GM10847 (cell line): ENCODE measurements at regions not wholly inside any gene's neighbourhood (a gene's known extent, or its start where the extent isn't known, plus 50 kb on each side); places are given as distances from the start of the nearest gene placed in this dataset.

ENCODE experiments used
- POLR2A ChIP-seq: IDR thresholded peaks from 2 replicates; pipeline ENCODE4 v1.6.1; 2011; ENCODE audit not compliant: insufficient read length; ENCODE audit errors: extremely low read depth

DNA sequence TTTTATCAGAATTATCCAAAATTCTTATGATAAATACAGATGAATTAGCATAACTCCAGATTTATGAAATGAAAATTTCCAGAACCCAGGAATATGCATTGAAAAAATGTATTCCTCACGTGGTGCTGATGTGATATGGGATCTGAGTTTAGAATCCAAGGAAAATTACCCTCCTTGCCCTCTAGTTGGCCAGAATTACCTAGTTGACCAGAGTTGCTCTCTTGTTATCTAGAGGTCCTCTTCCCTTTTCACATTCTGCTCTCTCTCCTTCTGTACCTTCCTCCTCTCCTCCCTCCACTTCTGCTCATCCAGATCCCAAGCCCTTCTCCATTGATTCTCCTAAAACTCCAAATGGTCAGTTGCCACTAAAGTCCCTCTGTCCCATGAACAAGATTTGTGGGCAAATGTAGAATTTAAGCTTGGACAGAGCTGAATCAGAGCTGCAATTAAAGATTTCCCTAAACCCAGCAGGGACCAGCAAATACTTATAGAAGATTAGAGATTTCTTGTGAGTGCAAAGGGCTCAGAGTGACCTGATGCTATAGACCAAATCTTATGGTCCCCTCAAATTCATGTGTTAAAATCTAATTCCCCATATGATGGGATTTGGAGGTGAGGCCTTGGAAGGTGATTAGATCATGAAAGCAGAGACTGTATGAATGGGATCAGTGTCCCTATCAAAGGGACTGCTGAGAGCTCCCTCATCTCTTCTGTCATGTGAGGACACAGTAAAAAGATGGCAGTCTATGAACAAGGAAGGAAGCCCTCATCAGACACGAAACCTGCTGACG lies 103.2 kb upstream of the IGLL5 start:
- no peak for TF ChIP-seq POLR2A

DNA sequence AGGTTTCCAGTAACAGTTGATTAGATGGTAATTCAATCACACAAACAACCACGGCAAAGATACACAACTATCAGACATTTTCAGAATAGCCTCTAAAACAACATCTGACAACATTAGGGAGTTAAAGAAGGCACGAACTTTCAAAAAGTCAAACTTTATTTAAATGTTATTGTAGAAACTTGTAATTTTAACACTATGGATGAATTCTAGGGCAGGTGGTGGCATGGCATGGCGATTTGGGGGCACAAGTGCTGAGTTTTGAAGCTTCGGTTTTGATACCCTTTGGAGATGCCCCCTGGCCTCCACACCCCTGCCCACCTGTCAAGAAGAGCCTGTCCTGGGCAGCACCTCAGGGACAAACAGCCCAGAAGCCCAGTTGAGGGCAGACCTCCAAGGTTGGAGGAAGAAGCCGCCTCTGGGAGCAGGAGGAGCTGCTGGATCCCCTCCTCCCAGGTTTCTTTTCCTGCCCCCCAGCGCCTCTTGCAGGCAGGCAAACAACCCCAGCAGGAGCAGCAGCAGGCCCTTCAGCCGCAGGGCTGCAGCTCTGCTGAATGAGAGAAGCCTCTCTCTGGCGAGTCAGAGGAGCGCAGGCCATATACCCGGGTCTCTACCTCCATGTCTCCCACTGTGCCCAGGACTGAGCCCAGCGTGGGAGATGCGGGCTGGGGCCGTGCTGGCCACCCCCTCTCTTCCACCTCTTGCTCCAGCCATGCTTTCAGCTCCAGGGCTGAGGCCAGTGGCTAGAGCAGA lies 102.1 kb upstream of the IGLL5 start:
- TF ChIP-seq POLR2A = no peak

DNA sequence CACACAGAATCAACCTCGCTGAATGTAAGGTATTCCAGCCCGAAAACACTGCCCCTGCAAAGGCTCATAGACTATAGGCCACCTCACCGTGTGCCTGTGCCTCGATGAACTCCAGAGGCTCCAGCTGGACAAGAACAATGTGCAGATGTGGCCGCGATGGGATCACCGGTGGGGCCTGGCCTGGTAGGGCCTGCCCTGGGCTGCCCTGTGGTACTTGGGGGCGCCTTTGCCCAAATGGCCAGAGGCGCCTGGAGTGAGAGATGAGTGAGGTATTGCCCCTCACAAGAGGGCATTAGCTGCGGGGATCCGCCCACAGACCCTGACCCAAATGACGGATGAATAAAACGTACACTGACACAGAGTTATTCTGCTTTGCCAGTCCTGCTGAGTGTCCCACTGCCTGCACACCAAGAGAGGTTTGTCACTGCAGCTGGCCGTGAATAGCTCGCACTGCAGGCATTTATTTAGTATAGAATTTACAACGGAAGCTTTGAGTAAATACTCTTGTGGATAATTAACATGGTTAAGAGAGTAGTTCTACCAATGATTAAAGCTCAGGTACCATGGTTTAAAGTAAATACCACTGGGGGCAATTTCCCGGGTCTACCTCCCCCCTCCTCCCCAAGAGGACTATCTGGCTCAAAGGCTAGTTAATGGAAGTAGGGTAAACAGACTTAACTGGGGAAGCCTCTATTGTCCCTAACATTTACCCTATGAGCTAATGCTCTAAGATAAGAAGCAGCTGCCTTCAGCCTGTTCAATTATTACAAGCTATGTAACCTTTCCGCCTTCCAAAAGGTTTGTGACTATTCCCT lies 101.1 kb upstream of the IGLL5 start:
- no peak for TF ChIP-seq POLR2A

DNA sequence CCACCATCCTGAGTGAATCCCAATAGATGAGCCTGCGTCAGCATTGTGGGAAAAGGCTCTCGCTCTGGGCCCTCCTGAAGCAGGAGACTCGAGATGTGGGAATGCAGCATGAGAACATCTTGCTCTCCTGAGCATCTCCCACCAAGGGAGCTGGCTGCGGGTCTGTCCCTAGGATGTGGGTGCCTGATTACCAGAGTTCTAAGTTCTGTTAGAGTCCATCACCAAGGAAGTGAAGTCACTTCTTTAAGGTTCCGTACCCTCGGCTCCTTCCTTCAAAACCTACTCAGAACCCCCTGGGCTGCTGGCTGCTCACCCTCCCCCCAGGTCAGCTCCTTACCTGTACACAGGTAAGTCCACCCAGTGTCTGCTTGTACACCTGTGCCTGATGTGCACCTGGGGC lies 100.5 kb upstream of the IGLL5 start:
- no peak for TF ChIP-seq POLR2A

DNA sequence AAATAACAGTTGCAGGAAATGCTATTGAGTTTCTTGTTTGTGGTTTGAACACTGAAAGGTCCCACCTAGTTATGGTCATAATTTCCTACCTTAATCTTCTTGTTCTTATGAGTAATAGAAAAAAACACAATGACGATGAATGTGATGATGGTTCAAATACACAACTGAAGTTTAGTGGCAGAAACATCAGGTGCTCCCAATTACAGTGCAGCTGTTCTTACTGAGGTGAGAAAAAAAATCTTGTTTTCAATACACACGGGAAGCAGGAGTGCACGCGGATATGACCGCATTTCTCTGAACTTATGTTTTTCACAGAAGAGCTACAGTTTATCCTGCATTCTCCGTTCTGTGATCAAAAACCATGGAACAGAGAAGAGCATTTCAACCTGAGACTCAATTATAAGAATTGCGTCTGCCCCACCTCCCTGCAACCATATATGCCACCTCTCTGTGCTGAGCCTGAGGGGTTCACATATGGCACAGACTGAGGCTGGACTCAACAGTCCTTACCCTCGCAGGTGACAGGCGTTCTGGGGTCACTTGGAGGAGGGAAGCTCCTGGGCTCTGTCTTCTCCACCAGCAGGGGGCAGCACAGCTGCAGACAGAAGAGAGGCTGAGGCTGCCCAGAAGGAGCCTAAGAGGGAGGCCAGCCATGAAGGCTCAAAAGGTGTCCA lies 99.7 kb upstream of the IGLL5 start:
- no peak for TF ChIP-seq POLR2A

DNA sequence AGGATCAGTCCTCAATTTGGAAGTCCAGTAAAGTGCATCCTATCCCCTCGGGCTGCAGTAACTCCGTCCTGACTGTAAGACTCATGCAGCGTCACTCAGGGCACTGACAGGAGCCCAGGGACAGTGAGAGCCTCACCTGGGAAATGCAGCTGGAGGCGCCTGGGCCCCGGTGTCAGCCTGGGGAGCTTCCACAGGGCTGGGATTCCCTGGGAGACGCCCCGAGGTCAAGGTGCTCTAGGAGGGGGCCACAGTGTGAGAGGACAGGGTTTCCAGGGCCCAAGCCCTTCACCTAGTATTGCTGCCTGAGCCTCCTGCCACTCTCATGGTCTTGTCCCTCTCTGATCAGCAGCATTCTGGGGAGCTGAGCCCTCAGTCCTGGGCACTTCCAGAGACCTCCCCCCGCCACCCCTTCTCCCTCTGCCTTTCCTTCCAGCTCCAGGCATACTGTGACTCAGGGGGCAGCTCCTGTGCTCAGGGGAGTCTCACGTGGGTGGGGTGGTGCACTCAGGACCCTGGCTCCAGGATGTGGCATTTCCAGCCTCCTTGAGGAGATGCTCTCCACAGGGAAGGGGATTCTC lies 99.1 kb upstream of the IGLL5 start:
- no peak for TF ChIP-seq POLR2A

DNA sequence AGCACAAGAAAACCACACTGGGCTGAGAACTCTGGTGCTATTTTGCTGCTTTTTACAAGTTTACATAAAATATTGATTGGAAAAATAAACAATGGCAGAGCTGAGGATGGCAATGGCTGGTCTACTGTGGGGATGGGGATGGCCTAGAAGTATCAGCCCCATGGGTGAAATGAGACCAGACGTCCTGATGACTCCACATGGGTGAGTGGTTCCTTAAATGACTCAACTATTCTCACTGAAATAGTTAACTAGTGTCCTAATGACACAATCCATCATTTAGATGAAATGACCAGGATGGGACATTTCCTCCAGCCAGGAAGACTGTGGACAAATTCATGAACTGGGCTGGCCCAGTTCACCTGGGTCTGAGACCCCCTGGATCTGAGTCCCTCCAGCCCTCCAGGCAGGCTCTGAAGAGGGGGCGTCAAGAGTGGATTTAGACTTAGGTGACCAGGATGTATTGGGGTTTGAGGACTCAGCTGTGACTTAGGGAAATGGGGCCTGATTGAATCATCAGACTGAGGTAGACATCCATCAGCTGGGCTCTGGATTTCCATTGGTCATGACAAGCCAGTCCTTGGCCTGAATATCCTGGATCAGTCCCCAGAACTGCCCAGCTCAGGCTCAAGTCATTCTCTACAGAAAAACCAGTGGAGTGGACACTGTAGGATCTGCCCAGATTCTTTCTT lies 98.2 kb upstream of the IGLL5 start:
- TF ChIP-seq POLR2A = no peak

DNA sequence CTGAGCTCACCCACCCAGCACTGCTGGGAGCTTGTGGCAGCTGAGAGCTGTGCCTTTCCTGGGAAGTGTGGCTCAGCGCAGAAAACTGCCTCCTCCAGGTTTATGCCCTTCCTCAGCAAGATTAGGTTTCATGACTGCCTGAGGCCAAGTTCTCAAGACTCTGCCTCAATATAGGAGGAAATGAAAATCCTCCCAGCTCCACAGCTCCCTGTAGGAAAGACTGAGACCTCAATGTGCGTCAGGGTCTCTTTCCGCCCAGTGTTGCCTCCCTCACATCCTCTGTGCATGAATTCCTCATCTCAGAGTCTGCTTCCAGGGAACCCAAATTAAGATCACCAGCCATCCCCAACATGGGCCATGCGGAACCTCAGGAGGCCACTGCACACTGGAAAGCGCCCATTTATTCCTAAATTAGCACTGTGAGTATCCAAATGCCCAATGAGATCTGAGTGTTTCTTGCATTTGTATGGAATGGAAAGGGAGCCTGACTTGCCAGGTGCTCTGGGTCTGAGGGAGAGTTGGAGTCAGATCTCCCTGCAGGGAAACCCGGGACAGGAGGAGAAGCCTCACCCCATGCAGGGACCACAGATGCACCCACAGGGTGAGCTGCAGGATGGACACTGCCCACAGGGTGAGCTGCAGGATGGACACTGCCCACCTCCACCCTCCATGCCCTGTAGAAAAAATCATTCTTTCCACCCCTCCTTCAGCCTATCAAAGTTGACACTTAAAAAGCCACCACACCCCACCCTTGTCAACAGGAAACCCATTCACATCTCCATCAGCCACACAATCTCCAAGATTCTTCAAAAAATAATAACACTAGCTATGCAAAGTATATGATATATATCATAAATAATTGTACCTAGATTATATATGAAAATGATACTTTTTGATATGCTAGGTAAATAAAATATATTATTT lies 97.4 kb upstream of the IGLL5 start:
- no peak for TF ChIP-seq POLR2A

DNA sequence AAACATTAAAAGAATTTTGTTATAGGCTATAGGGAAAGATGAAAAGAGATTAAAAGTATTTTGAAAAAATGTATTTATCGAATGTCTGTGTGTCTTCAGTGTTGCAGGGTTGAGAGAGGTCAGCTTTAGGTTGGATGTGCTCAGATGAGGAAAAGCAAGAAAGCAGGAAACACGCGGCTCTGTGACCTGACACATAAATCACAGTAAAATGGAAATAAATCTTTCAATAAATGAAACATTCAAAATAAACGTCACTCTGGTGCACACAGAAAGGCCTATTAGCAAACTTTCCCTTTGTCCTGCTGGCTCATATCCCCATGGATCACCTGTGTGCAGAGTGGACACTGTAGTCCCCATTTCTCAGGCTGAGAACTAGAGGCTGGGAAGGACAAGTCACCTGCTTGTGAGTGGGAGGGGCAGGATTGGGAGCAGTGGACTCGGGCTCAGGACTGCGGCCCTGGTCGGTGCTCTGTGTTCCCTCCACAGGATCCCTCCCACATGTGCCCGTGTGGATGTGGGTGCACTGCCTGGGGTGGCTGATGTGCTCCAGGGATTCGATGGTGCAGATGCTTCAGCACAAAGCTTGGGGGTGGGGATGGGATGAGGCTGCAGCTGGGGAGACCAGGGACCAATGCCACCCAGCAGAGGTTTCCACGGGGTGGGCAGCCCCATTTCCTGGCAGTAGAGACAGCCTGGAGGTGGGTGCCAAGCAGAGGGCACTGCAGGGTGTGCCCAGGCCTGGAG lies 96.0 kb upstream of the IGLL5 start:
- TF ChIP-seq POLR2A = no peak

DNA sequence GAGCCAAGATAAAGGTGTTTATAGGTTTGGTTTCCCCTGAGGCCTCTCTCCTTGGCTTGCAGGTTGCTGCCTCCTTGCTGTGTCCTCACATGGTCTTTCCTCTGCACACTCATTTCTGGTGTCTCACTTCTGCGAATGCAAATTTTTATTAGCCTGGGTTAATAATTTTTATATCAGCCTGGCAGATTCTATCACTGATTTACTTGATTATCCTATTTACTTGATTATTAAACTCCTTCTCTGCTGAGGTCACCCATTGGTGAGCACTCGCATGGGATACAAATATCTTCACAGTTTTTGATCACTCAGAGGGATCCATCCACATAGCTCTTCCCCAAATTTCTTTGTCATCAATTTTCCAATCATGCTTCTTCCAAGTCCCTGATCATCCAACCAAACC lies 90.9 kb upstream of the IGLL5 start:
- TF ChIP-seq POLR2A = no peak

DNA sequence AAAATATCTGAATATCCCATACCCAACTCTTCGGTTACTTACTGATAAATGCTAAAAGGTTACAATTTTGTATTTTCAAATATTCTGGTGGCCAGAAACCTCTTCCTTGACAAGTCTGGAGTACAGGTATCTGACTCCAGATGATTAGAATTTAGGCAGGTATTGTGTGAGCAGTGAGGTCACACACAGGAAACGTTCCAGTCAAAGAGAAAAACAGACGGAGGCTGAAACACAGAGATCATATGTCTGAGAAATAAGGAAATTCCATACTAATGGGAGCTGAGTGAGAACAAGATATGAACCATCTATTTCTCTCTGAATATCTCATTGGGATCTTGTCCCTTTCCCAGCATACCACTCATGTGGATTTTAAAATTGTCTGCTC lies 89.4 kb upstream of the IGLL5 start:
- no peak for TF ChIP-seq POLR2A

DNA sequence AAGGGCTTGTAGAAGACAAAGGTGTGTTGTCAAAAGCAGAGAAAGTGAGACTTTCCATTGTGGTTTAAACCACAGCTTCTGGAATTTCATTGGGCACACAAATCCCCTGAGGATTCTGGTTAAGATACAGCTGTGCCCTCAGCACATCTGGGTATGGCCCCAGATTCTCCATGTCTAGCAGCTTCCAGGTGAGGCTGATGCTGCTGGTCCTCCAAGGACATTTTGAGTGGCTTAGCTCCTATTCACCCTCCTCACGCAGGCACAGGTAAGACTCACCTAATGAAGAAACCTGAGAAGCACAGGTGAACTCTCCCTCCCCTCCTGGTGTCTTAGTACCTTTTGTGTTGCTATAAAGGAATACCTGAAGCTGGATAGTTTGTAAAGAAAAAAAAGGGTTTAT lies 88.9 kb upstream of the IGLL5 start:
- no peak for TF ChIP-seq POLR2A

DNA sequence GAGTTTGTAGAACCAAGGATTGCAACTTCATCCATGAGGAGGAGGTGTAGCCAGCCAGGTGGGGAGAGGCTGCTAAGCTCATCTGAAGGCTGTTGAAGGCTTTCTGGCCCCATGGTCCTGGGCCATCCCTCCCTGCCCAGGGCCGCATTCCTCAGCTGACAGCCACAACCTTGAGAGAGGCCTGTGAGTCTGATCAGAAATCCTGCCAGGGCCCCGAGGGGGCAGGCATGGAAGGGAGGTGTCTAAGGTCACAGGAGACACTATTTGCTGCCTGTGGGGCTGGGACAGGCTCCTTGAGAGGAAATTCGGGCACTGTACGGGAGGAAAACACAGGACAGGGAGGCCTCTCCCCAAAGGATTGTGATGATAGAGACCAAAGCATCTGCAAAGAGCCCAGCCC lies 88.1 kb upstream of the IGLL5 start:
- no peak for TF ChIP-seq POLR2A
